H9 (cell line): ENCODE measurements at regions not wholly inside any gene's neighbourhood (a gene's known extent, or its start where the extent isn't known, plus 50 kb on each side); places are given as distances from the start of the nearest gene placed in this dataset.
A peak's percentile ranks its signal among the peaks of the same experiment; 100 is the strongest.

Experiments
- DNase-seq: peaks from one replicate; pipeline ENCODE4 v3.0.0-alpha.2; 2017
- H2AFZ ChIP-seq: one replicate; pipeline ENCODE4 v1.6.1; 2013; ENCODE audit warnings: mild to moderate bottlenecking, low read length, control low read depth, moderate library complexity
- H2AK5ac ChIP-seq: 2 replicates; pipeline ENCODE4 v1.6.1; 2013; ENCODE audit warnings: low read length, control low read depth, mixed read lengths; ENCODE audit not compliant: insufficient read length
- H2BK120ac ChIP-seq: one replicate; pipeline ENCODE4 v1.6.1; 2013; ENCODE audit warnings: low read depth, mild to moderate bottlenecking, low read length, control low read depth, inconsistent platforms; ENCODE audit not compliant: poor library complexity, severe bottlenecking
- H2BK12ac ChIP-seq: 2 replicates; pipeline ENCODE4 v1.6.1; 2013; ENCODE audit warnings: low read length, control low read depth, mixed read lengths, low read depth; ENCODE audit not compliant: insufficient read length
- H2BK15ac ChIP-seq: 2 replicates; pipeline ENCODE4 v1.6.1; 2013; ENCODE audit warnings: low read depth, low read length, control low read depth
- H2BK20ac ChIP-seq: one replicate; pipeline ENCODE4 v1.6.1; 2013; ENCODE audit warnings: low read depth, mild to moderate bottlenecking, low read length, control low read depth, inconsistent platforms; ENCODE audit not compliant: poor library complexity, severe bottlenecking
- H2BK5ac ChIP-seq: 2 replicates; pipeline ENCODE4 v1.6.1; 2013; ENCODE audit warnings: low read length, control low read depth, mixed read lengths; ENCODE audit not compliant: insufficient read length
- H3K14ac ChIP-seq: 2 replicates; pipeline ENCODE4 v1.6.1; 2013; ENCODE audit warnings: low read length, control low read depth; ENCODE audit not compliant: insufficient read depth
- H3K18ac ChIP-seq: 2 replicates; pipeline ENCODE4 v1.6.1; 2013; ENCODE audit warnings: low read depth, mild to moderate bottlenecking, mixed read lengths, low read length, control low read depth; ENCODE audit not compliant: insufficient read length
- H3K23ac ChIP-seq: 2 replicates; pipeline ENCODE4 v1.6.1; 2013; ENCODE audit warnings: low read length, control low read depth, mixed read lengths, low read depth; ENCODE audit not compliant: insufficient read length
- H3K23me2 ChIP-seq: 2 replicates; pipeline ENCODE4 v1.6.1; 2013; ENCODE audit warnings: low read depth, mild to moderate bottlenecking, mixed read lengths, low read length, control low read depth; ENCODE audit not compliant: insufficient read length, poor library complexity, severe bottlenecking
- H3K27ac ChIP-seq: 2 replicates; pipeline ENCODE4 v1.5.1; 2013; ENCODE audit warnings: low read length, control low read depth, mixed read lengths, low read depth; ENCODE audit not compliant: insufficient read length
- H3K27me3 ChIP-seq: 2 replicates; pipeline ENCODE4 v1.6.1; 2013; ENCODE audit warnings: low read length, control low read depth, inconsistent platforms; ENCODE audit not compliant: insufficient read depth
- H3K4ac ChIP-seq: 2 replicates; pipeline ENCODE4 v1.6.1; 2013; ENCODE audit warnings: low read depth, mild to moderate bottlenecking, control low read depth, inconsistent platforms, low read length, moderate library complexity
- H3K4me1 ChIP-seq: 2 replicates; pipeline ENCODE4 v1.6.1; 2013; ENCODE audit warnings: low read length, control low read depth, inconsistent platforms; ENCODE audit not compliant: insufficient read depth
- H3K4me2 ChIP-seq: 2 replicates; pipeline ENCODE4 v1.6.1; 2013; ENCODE audit warnings: low read length, control low read depth, mixed read lengths; ENCODE audit not compliant: insufficient read length, insufficient read depth
- H3K56ac ChIP-seq: 2 replicates; pipeline ENCODE4 v1.6.1; 2013; ENCODE audit warnings: low read depth, mild to moderate bottlenecking, mixed read lengths, low read length, control low read depth; ENCODE audit not compliant: insufficient read length
- H3K79me1 ChIP-seq: 2 replicates; pipeline ENCODE4 v1.6.1; 2013; ENCODE audit warnings: low read depth, mild to moderate bottlenecking, moderate library complexity, low read length, control low read depth, inconsistent platforms; ENCODE audit not compliant: insufficient read depth, poor library complexity, severe bottlenecking
- H3K79me2 ChIP-seq: 2 replicates; pipeline ENCODE4 v1.6.1; 2013; ENCODE audit warnings: low read length, control low read depth, inconsistent platforms; ENCODE audit not compliant: insufficient read depth
- H3K9ac ChIP-seq: 2 replicates; pipeline ENCODE4 v1.6.1; 2013; ENCODE audit warnings: low read length, control low read depth, mixed read lengths; ENCODE audit not compliant: insufficient read length; ENCODE audit errors: extremely low read depth
- H3K9me3 ChIP-seq: one replicate; pipeline ENCODE4 v1.6.1; 2013; ENCODE audit warnings: low read depth, low read length, inconsistent platforms; ENCODE audit not compliant: control insufficient read depth
- H3T11ph ChIP-seq: one replicate; pipeline ENCODE4 v1.6.1; 2013; ENCODE audit warnings: mild to moderate bottlenecking, low read length, control low read depth, inconsistent platforms
- H4K20me1 ChIP-seq: one replicate; pipeline ENCODE4 v1.6.1; 2013; ENCODE audit not compliant: control insufficient read depth, insufficient read length, insufficient read depth
- H4K5ac ChIP-seq: 2 replicates; pipeline ENCODE4 v1.6.1; 2013; ENCODE audit warnings: low read depth, mild to moderate bottlenecking, mixed read lengths, low read length, control low read depth; ENCODE audit not compliant: insufficient read length
- H4K8ac ChIP-seq: replicated peaks from 2 replicates; pipeline ENCODE4 v1.6.1; 2013; ENCODE audit warnings: low read length, control low read depth, mixed read lengths, low read depth; ENCODE audit not compliant: insufficient read length
- H4K91ac ChIP-seq: 2 replicates; pipeline ENCODE4 v1.6.1; 2013; ENCODE audit warnings: low read depth, mild to moderate bottlenecking, moderate library complexity, mixed read lengths, low read length, control low read depth; ENCODE audit not compliant: insufficient read length
- H3K27ac Mint-ChIP-seq, 3 experiments: 2 replicates in 2 of 3; 3 replicates in 1 of 3; pipeline ENCODE4 v1.8.0; 2020 to 2021; ENCODE audit warnings: mixed read lengths in 3 of 3, mild to moderate bottlenecking in 1 of 3, moderate library complexity in 1 of 3
- H3K27me3 Mint-ChIP-seq: 2 replicates; pipeline ENCODE4 v1.8.0; 2021; ENCODE audit warnings: low read depth, mild to moderate bottlenecking, moderate library complexity, mixed read lengths
- H3K36me3 Mint-ChIP-seq, 3 experiments: 2 replicates in 2 of 3; 3 replicates in 1 of 3; pipeline ENCODE4 v1.8.0; 2020 to 2021; ENCODE audit warnings: low read depth in 3 of 3, mixed read lengths in 3 of 3; ENCODE audit not compliant: insufficient read depth in 1 of 3
- H3K4me1 Mint-ChIP-seq, 2 experiments: 2 replicates each; pipeline ENCODE4 v1.8.0; 2020; ENCODE audit warnings: mixed read lengths in 2 of 2
- H3K4me3 Mint-ChIP-seq, 2 experiments: 2 replicates in 1 of 2; 3 replicates in 1 of 2; pipeline ENCODE4 v1.8.0; 2020 to 2021; ENCODE audit warnings: mild to moderate bottlenecking in 2 of 2, mixed read lengths in 2 of 2, moderate library complexity in 1 of 2
- H3K9me3 Mint-ChIP-seq, 2 experiments: 2 replicates in 1 of 2; 3 replicates in 1 of 2; pipeline ENCODE4 v1.8.0; 2020; ENCODE audit warnings: mild to moderate bottlenecking in 2 of 2, mixed read lengths in 2 of 2, moderate library complexity in 1 of 2
- CTCF ChIP-seq: fragments of 200-600 bp; sonication (generic); conservative IDR thresholded peaks from 3 replicates; pipeline ENCODE4 v1.8.0; 2021; ENCODE audit warnings: antibody characterized with exemption, mild to moderate bottlenecking
- WGBS: extraction: QIAGEN DNeasy Blood & Tissue Kit; methylation state at CpG from one replicate; pipeline ENCODE4 v1.1.7; 2013; ENCODE audit warnings: missing lambda C conversion rate, low lambda C conversion rate, mixed read lengths; ENCODE audit not compliant: insufficient read length; ENCODE audit errors: extremely low coverage; 5-methylcytosine and 5-hydroxymethylcytosine counted together

GRCh38 chr13:82847595-82847994 is 1034.7 kb downstream of the SLITRK1 start:
- no peaks in the 10 kb centered on the region for H4K20me1 ChIP-seq
- H2BK5ac ChIP-seq, result no peak overlapping the region
- no peak overlapping the region for H4K5ac ChIP-seq
- H3K23me2 ChIP-seq, result no peaks in the 10 kb centered on the region
- no peaks in the 10 kb centered on the region for H3K27me3 Mint-ChIP-seq
- no peaks in the 10 kb centered on the region for H3K9me3 ChIP-seq
- H2AFZ ChIP-seq, result no peak overlapping the region
- no CpG with 5 or more reads among the region's 3 CpGs for WGBS
- H3K23ac ChIP-seq, result no peak overlapping the region
- H3K27me3 ChIP-seq, result no peaks in the 10 kb centered on the region
- no peaks in the 10 kb centered on the region for H3K79me1 ChIP-seq
- no peak overlapping the region for H2BK15ac ChIP-seq
- H3K9me3 Mint-ChIP-seq, result peaks cover 0 to 4% of the 10 kb centered on the region in 2 experiments; a peak in 1 of 5 replicates
- H3K27ac Mint-ChIP-seq, result no peak overlapping the region
- TF ChIP-seq CTCF, result peak; percentile 44; the same call in 2 of the 3 replicates
- no peak for DNase-seq
- no peak overlapping the region for H2BK20ac ChIP-seq
- H3K4ac ChIP-seq, result no peak overlapping the region
- H3K4me1 ChIP-seq, result no peaks in the 10 kb centered on the region
- H3K18ac ChIP-seq, result no peak overlapping the region
- no peak overlapping the region for H3K56ac ChIP-seq
- no peak overlapping the region for H2BK120ac ChIP-seq
- no peak overlapping the region for H3K27ac ChIP-seq
- H3T11ph ChIP-seq, result no peak overlapping the region
- no peak overlapping the region for H4K8ac ChIP-seq
- no peak overlapping the region for H3K9ac ChIP-seq
- no peaks in the 10 kb centered on the region for H3K36me3 Mint-ChIP-seq
- no peak overlapping the region for H2AK5ac ChIP-seq
- H4K91ac ChIP-seq, result no peak overlapping the region
- H3K4me2 ChIP-seq, result no peak overlapping the region
- H3K14ac ChIP-seq, result no peak overlapping the region
- no peaks in the 10 kb centered on the region for H3K4me1 Mint-ChIP-seq
- H3K79me2 ChIP-seq, result no peaks in the 10 kb centered on the region
- no peak overlapping the region for H3K4me3 Mint-ChIP-seq
- H2BK12ac ChIP-seq, result no peak overlapping the region
